Fibroblast of skin of right quadriceps (primary cell): ENCODE measurements at regions not wholly inside any gene's neighbourhood (a gene's known extent, or its start where the extent isn't known, plus 50 kb on each side); places are given as distances from the start of the nearest gene placed in this dataset.
A peak's percentile ranks its signal among the peaks of the same experiment; 100 is the strongest.
"Not testable (repeated sequence)": the region's sequence is repeated elsewhere in the genome, so short reads cannot be mapped to it uniquely, and the experiment has no call there.

ENCODE experiments used
- DNase-seq: peaks from one replicate; pipeline ENCODE4 v3.0.0-alpha.2; 2013

- no peak for DNase-seq
Observed at GRCh38 chr6:106844930-106845329, 129.6 kb downstream of the CD24 start.

GRCh38 chr6:106832766-106833510 is 141.6 kb downstream of the CD24 start:
- DNase-seq: no peak

GRCh38 chr6:106830930-106831329 is 143.6 kb downstream of the CD24 start:
- DNase-seq: no peak

GRCh38 chr6:106829451-106829850 is 145.1 kb downstream of the CD24 start:
- DNase-seq: no peak

GRCh38 chr6:106827081-106827480 is 147.4 kb downstream of the CD24 start:
- no peak for DNase-seq

- no peak for DNase-seq
Observed at GRCh38 chr6:106825156-106825555, 149.4 kb downstream of the CD24 start.

- DNase-seq: no peak
Observed at GRCh38 chr6:106823732-106824351, 150.7 kb downstream of the CD24 start.

GRCh38 chr6:106823058-106823457 is 151.5 kb downstream of the CD24 start:
- no peak for DNase-seq

GRCh38 chr6:106820412-106820852 is 154.1 kb downstream of the CD24 start:
- peak; percentile 70 for DNase-seq

GRCh38 chr6:106811088-106811686 is 163.3 kb downstream of the CD24 start:
- DNase-seq: no peak

- DNase-seq: no peak
Observed at GRCh38 chr6:106808758-106809157, 165.8 kb downstream of the CD24 start.

- DNase-seq: no peak
Observed at GRCh38 chr6:106807947-106808611, 166.4 kb downstream of the CD24 start.

GRCh38 chr6:106806253-106806652 is 168.3 kb downstream of the CD24 start:
- DNase-seq: not testable (repeated sequence)

GRCh38 chr6:106805771-106806170 is 168.8 kb downstream of the CD24 start:
- no peak for DNase-seq

GRCh38 chr6:106804346-106805335 is 169.9 kb downstream of the CD24 start:
- no peak for DNase-seq

GRCh38 chr6:106803188-106803587 is 171.3 kb downstream of the CD24 start:
- no peak for DNase-seq

GRCh38 chr6:106802139-106802538 is 172.4 kb downstream of the CD24 start:
- no peak for DNase-seq

- DNase-seq: no peak
Observed at GRCh38 chr6:106801256-106801655, 171.9 kb downstream of the QRSL1 start.

- no peak for DNase-seq
Observed at GRCh38 chr6:106800379-106800778, 171.0 kb downstream of the QRSL1 start.

- peak; percentile 62 for DNase-seq
Observed at GRCh38 chr6:106799031-106799894, 169.9 kb downstream of the QRSL1 start.

GRCh38 chr6:106797186-106797585 is 167.8 kb downstream of the QRSL1 start:
- DNase-seq: no peak
